ENCODE measurements at regions not wholly inside any gene's neighbourhood (a gene's known extent, or its start where the extent isn't known, plus 50 kb on each side); places are given as distances from the start of the nearest gene placed in this dataset.

DNA sequence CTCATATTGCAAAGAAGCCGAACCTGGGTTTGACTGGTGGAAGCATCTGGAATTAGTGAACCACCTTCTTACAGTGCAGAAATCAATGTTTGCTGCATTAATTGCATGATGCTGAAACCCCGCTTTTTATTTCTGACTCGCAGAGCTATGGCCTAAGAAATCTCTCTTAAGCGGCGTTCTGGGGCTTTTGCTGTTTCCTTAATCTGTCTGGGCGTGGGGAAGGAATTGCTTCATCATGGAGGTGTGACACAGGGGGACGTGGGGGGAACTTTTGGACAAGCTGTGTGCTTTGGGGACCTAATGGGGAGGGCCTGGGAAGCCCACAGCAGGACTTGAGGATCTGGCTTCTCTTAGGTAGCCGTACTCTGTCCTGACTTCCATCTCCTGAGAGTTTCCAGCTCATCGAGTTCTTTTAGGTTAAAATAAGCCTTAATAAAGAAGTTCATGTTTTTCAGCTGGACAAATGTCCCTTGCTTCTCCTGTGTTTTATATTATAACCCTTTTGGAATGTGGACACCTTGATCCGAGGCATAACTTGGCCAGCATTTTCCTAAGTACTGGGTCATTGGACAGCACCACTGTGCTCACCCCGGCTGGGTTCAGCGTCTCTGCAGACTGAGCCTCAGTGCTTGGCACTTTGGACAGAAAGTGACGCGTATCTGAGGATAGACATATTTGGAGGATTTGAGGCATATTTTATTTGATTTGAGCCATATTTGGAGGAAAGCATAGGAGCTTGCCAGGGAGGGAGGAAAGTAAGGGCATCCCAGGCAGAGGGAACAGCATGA is 192.1 kb upstream of the MYL2 start:
- Histone ChIP-seq H3K27ac (ENCODE audit: low read depth in 1 of 2, low read length in 1 of 2) (no peak overlapping the region), H3K4me3 (no peak overlapping the region), H3K4me1 (ENCODE audit: control insufficient read depth in 5 of 5, insufficient read depth in 5 of 5, low read length in 5 of 5) (no peaks in the 10 kb centered on the region), H3K27me3 (ENCODE audit: control insufficient read depth in 3 of 3, insufficient read depth in 3 of 3, low read length in 2 of 3) (no peaks in the 10 kb centered on the region), H3K36me3 (ENCODE audit: control insufficient read depth in 4 of 4, insufficient read depth in 4 of 4, low read length in 4 of 4) (no peaks in the 10 kb centered on the region), H3K9ac (ENCODE audit: insufficient read depth in 1 of 2, low read length in 2 of 2) (no peak overlapping the region), H3K9me3 (ENCODE audit: control insufficient read depth in 4 of 4, insufficient read depth in 3 of 4, low read length in 3 of 4) (peaks cover 0 to 2% (median 0%) of the 10 kb centered on the region in 4 donors)
- ATAC-seq (ENCODE audit: insufficient read depth, low FRiP score) (no peak), DNase-seq (no peak)
- 63 to 74% methylated on average over 14 of the region's 14 CpGs for WGBS, 2 donors
- TF ChIP-seq, protein P1, sequence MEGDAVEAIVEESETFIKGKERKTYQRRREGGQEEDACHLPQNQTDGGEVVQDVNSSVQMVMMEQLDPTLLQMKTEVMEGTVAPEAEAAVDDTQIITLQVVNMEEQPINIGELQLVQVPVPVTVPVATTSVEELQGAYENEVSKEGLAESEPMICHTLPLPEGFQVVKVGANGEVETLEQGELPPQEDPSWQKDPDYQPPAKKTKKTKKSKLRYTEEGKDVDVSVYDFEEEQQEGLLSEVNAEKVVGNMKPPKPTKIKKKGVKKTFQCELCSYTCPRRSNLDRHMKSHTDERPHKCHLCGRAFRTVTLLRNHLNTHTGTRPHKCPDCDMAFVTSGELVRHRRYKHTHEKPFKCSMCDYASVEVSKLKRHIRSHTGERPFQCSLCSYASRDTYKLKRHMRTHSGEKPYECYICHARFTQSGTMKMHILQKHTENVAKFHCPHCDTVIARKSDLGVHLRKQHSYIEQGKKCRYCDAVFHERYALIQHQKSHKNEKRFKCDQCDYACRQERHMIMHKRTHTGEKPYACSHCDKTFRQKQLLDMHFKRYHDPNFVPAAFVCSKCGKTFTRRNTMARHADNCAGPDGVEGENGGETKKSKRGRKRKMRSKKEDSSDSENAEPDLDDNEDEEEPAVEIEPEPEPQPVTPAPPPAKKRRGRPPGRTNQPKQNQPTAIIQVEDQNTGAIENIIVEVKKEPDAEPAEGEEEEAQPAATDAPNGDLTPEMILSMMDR (IDR thresholded peaks at IDR 0.05; ENCODE audit: control extremely low read depth, extremely low read depth): no peak

DNA sequence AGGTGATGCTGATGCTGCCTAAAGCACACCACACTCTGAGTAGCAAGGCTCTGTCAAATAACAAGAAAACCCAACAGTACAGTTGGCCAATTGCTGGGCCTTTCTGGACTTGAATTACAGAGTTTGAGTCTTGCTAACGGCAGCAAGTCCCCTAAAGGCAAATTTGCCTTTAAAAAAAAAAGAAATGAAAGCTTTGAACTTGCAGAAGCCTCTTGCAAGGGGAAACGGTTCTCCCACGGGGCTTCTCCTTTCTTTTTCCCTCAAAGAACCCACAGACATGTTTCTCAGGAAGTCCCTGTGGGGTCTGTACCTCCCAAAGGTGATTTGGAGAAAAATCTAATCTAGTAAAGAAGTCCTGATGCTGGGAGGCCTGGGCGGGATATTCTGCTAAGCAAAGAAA is 191.3 kb upstream of the MYL2 start:
- no peak for ATAC-seq (ENCODE audit: insufficient read depth, low FRiP score)
- H3K9ac ChIP-seq (ENCODE audit: insufficient read depth in 1 of 2, low read length in 2 of 2): no peak overlapping the region
- 9 to 24% methylated on average over 4 of the region's 4 CpGs for WGBS, 2 donors

DNA sequence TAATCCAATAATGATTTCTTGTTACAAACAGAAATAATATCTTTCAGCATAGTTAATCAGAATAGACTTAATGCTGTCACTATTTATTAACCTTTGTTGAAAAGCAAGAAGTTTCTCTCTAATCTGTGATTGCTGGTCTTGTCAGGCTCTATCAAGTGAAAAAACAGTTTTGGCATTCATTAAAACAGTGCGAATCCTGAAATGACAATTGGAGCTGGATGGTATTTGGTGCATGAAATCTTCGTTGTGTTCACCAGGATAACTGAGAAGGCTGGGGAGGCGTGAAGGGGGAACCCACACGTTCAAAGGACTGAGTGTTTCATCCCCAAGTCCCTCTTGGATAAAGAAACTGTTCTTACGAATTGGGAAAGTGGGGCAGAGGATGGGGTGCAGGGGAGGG is 190.2 kb upstream of the MYL2 start:
- H3K9ac ChIP-seq (ENCODE audit: insufficient read depth in 1 of 2, low read length in 2 of 2): no peak overlapping the region
- no peaks in the 10 kb centered on the region for H3K4me1 ChIP-seq (ENCODE audit: control insufficient read depth in 5 of 5, insufficient read depth in 5 of 5, low read length in 5 of 5)
- no peak overlapping the region for H3K27ac ChIP-seq (ENCODE audit: low read depth in 1 of 2, low read length in 1 of 2)
- H3K36me3 ChIP-seq (ENCODE audit: control insufficient read depth in 4 of 4, insufficient read depth in 4 of 4, low read length in 4 of 4): no peaks in the 10 kb centered on the region
- H3K4me3 ChIP-seq: no peak overlapping the region
- H3K9me3 ChIP-seq (ENCODE audit: control insufficient read depth in 4 of 4, insufficient read depth in 3 of 4, low read length in 3 of 4): peaks cover 0 to 2% (median 0%) of the 10 kb centered on the region in 4 donors
- DNase-seq: no peak
- ATAC-seq (ENCODE audit: insufficient read depth, low FRiP score): no peak
- peaks cover 0 to under 1% (median 0%) of the 10 kb centered on the region in 3 donors for H3K27me3 ChIP-seq (ENCODE audit: control insufficient read depth in 3 of 3, insufficient read depth in 3 of 3, low read length in 2 of 3)
- TF ChIP-seq, protein P1 (IDR thresholded peaks at IDR 0.05; ENCODE audit: control extremely low read depth, extremely low read depth): no peak
- 79 to 88% methylated on average over 5 of the region's 5 CpGs for whole genome bisulfite sequencing, 2 donors

More for the DNA sequence above, 191.3 kb upstream of the MYL2 start:
- Histone ChIP-seq H3K27ac (ENCODE audit: low read depth in 1 of 2, low read length in 1 of 2) (no peak overlapping the region), H3K4me1 (ENCODE audit: control insufficient read depth in 5 of 5, insufficient read depth in 5 of 5, low read length in 5 of 5) (no peaks in the 10 kb centered on the region), H3K4me3 (no peak overlapping the region), H3K9me3 (ENCODE audit: control insufficient read depth in 4 of 4, insufficient read depth in 3 of 4, low read length in 3 of 4) (peaks cover 0 to 2% (median 0%) of the 10 kb centered on the region in 4 donors), H3K36me3 (ENCODE audit: control insufficient read depth in 4 of 4, insufficient read depth in 4 of 4, low read length in 4 of 4) (no peaks in the 10 kb centered on the region), H3K27me3 (ENCODE audit: control insufficient read depth in 3 of 3, insufficient read depth in 3 of 3, low read length in 2 of 3) (no peaks in the 10 kb centered on the region)
- DNase-seq: no peak
- TF ChIP-seq, protein P1 (IDR thresholded peaks at IDR 0.05; ENCODE audit: control extremely low read depth, extremely low read depth): no peak

All from lung (tissue), 11 donors.